ENCODE measurements at regions not wholly inside any gene's neighbourhood (a gene's known extent, or its start where the extent isn't known, plus 50 kb on each side); places are given as distances from the start of the nearest gene placed in this dataset.
"Not testable (repeated sequence)": the region's sequence is repeated elsewhere in the genome, so short reads cannot be mapped to it uniquely, and the experiment has no call there.

DNA sequence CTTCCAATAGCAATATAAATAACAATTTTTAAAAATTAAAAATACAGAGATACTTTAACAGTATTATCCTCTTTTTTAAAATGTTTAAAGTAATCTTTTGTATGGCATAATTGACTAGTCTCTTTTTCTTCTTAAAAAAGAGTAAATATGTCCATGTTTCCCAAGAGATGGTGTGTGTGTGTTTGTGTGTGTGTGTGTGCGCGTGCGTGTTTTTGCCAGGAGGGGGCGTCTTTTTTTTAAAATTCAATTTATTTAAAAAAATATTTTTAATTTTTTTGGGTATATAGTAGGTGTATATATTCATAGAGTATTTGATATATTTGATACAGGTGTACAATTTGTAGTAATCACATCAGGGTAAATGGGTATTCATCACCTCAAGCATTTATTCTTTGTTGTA lies 1073.7 kb downstream of the PCDH7 start:
- TF ChIP-seq, protein P1, sequence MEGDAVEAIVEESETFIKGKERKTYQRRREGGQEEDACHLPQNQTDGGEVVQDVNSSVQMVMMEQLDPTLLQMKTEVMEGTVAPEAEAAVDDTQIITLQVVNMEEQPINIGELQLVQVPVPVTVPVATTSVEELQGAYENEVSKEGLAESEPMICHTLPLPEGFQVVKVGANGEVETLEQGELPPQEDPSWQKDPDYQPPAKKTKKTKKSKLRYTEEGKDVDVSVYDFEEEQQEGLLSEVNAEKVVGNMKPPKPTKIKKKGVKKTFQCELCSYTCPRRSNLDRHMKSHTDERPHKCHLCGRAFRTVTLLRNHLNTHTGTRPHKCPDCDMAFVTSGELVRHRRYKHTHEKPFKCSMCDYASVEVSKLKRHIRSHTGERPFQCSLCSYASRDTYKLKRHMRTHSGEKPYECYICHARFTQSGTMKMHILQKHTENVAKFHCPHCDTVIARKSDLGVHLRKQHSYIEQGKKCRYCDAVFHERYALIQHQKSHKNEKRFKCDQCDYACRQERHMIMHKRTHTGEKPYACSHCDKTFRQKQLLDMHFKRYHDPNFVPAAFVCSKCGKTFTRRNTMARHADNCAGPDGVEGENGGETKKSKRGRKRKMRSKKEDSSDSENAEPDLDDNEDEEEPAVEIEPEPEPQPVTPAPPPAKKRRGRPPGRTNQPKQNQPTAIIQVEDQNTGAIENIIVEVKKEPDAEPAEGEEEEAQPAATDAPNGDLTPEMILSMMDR (IDR thresholded peaks at IDR 0.05) = no peak
- H3K4me3 ChIP-seq = no peak overlapping the region
- DNase-seq (ENCODE audit: low spot score) = no peak
- H3K27ac ChIP-seq = no peak overlapping the region

DNA sequence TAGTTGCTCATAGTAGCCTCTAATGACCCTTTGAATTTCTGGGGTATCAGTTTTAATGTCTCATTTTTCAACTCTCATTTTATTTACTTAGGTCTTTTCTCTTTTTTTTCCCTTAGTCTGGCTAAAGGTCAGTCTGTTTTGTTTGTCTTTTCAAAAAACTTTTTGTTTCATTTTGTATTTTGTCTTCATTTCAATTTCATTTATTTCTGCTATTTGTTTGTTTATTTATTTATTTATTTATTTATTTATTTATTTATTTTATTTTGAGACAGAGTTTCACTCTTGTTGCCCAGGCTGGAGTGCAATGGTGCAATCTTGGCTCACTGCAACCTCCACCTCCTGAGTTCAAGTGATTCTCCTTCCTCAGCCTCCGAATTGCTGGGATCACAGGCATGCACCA lies 1076.9 kb downstream of the PCDH7 start:
- H3K27ac ChIP-seq; H3K4me3 ChIP-seq; DNase-seq (ENCODE audit: low spot score): not testable (repeated sequence)

DNA sequence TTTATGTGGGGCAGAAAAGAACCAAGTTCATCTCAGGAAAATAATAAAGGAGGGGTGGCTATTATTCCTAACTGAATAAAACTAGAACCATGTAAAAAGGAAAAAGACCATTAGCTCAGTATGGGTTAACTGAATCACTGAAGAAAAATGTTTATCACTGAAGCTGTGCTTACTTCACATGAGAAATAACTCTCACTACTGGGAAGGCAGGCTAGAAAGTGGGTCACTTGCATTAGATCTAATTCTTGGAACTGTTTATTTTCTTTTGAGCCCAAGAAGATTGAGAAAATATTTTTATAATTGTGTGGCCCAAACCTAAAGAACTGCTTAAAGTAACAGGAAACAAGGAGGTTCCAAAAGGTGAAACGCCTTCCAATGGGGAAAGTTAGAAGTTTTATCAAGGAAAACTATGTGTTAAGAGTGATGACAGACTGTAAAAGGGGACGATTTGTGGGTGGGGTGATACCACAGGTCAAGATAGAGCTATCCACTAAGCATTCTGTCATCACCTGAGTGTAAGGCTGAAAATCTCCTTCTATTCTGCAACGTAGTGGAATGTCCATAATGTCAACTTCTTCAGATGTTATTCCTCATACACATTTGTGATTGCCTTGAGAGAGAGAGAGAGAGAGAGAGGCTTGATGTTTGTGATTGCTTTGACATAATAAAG lies 1083.5 kb downstream of the PCDH7 start:
- DNase-seq (ENCODE audit: low spot score) = no peak
- Histone ChIP-seq H3K27ac (no peak overlapping the region), H3K4me3 (no peak overlapping the region)
- TF ChIP-seq, protein P1 (IDR thresholded peaks at IDR 0.05) = no peak

DNA sequence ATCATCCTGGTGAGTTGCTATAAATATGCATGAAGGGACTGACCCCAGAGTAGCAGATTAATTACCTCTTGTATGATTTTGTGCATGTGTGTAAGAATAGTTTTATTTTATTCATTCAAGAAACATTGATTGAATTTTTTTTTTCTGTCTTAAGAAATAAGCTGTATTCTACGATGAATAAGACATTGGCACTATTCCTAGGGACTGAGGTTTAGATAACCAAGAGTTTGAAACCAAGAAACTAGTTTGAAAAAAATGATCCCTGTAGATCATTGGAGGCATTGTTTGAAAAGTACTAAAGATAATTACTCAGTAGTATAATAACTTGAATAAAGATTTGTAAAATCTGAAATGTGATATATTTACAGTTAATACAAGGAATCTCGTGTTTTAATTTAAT lies 1086.9 kb downstream of the PCDH7 start:
- H3K4me3 ChIP-seq = no peak overlapping the region
- no peak overlapping the region for H3K27ac ChIP-seq
- DNase-seq (ENCODE audit: low spot score) = no peak
- TF ChIP-seq, protein P1 (IDR thresholded peaks at IDR 0.05) = no peak

DNA sequence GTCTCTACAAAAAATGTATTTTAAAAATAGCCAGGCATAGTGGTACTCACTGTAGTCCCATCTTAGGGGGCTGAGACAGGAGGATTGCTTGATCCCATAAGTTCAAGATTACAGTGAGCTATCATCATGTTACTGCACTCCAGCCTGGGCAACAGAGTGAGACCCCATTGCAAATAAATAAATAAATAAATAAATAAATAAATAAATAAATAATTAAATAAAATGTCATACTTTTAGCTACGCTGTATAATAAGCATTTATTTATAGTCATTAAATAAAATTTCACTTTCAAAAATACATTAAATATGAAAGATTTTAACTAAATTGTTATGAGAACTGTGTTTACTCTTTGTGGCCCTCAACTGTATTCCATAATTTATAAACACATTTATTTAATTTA lies 1124.2 kb downstream of the PCDH7 start:
- no peak for DNase-seq (ENCODE audit: low spot score)
- no peak overlapping the region for H3K4me3 ChIP-seq
- H3K27ac ChIP-seq = no peak overlapping the region
- TF ChIP-seq, protein P1 (IDR thresholded peaks at IDR 0.05) = no peak

- no peak for DNase-seq (ENCODE audit: low spot score)
- Histone ChIP-seq H3K27ac (no peak overlapping the region), H3K4me3 (no peak overlapping the region)
- TF ChIP-seq, protein P1 (IDR thresholded peaks at IDR 0.05) = no peak
Measured at GRCh38 chr4:31851946-31852345, 1131.8 kb downstream of the PCDH7 start.

- no peak overlapping the region for H3K4me3 ChIP-seq
Measured at GRCh38 chr4:31877429-31877828, 1157.3 kb downstream of the PCDH7 start.

GRCh38 chr4:31880837-31881236 lies 1160.7 kb downstream of the PCDH7 start:
- not testable (repeated sequence) for DNase-seq (ENCODE audit: low spot score); H3K4me3 ChIP-seq; H3K27ac ChIP-seq

More at GRCh38 chr4:31877429-31877828, 1157.3 kb downstream of the PCDH7 start:
- TF ChIP-seq, protein P1 (IDR thresholded peaks at IDR 0.05) = no peak
- DNase-seq (ENCODE audit: low spot score) = no peak
- H3K27ac ChIP-seq = no peak overlapping the region
